Heart left ventricle (tissue), 16 donors: ENCODE measurements at regions not wholly inside any gene's neighbourhood (a gene's known extent, or its start where the extent isn't known, plus 50 kb on each side); places are given as distances from the start of the nearest gene placed in this dataset.
A peak's percentile ranks its signal among the peaks of the same experiment; 100 is the strongest.
"Not testable (repeated sequence)": the region's sequence is repeated elsewhere in the genome, so short reads cannot be mapped to it uniquely, and the experiment has no call there.

Experiments
- ATAC-seq, 4 donors: fragments of 200-7000 bp; cut with Tn5 transposase; one replicate each; pipeline ENCODE4 v1.9.1; 2020 to 2022; ENCODE audit warnings: moderate library complexity in 4 of 4, mild to moderate bottlenecking in 3 of 4, moderate number of reproducible peaks in 1 of 4
- DNase-seq, 5 donors: peaks; one replicate each; pipeline ENCODE4 v3.0.0-alpha.2; 2020
- H3K27ac ChIP-seq, 12 donors: fragments of 200-600 bp; sonication (generic) in 4 of 12; one replicate each; pipeline versions ENCODE4 v1.5.0 to v1.8.0; 2016 to 2022; ENCODE audit warnings: mild to moderate bottlenecking in 2 of 12
- H3K27me3 ChIP-seq, 9 donors: fragments of 200-600 bp; sonication (generic) in 2 of 9; one replicate each; pipeline versions ENCODE4 v1.5.1 to v1.8.0; 2016 to 2022; ENCODE audit warnings: mild to moderate bottlenecking in 3 of 9
- H3K36me3 ChIP-seq, 9 donors: fragments of 200-600 bp; sonication (generic) in 2 of 9; one replicate each; pipeline versions ENCODE4 v1.5.0 to v1.8.0; 2018 to 2022; ENCODE audit warnings: mild to moderate bottlenecking in 2 of 9
- H3K4me1 ChIP-seq, 12 donors: fragments of 200-600 bp; sonication (generic) in 4 of 12; one replicate each; pipeline versions ENCODE4 v1.5.0 to v1.8.0; 2016 to 2022; ENCODE audit warnings: mild to moderate bottlenecking in 3 of 12
- H3K4me3 ChIP-seq, 12 donors: fragments of 200-600 bp; sonication (generic) in 4 of 12; one replicate each; pipeline versions ENCODE4 v1.5.0 to v1.8.0; 2017 to 2022; ENCODE audit warnings: mild to moderate bottlenecking in 9 of 12, moderate library complexity in 4 of 12
- H3K9me3 ChIP-seq, 12 donors: fragments of 200-600 bp; sonication (generic) in 4 of 12; one replicate each; pipeline versions ENCODE4 v1.5.0 to v1.8.0; 2016 to 2022; ENCODE audit warnings: mild to moderate bottlenecking in 1 of 12
- CTCF ChIP-seq, 12 donors: fragments of 200-600 bp; sonication (generic) in 4 of 12; IDR thresholded peaks; one replicate each; pipeline versions ENCODE4 v1.5.0 to v1.8.0; 2018 to 2022; ENCODE audit warnings: antibody characterized with exemption in 12 of 12, mild to moderate bottlenecking in 5 of 12
- POLR2A ChIP-seq, 2 donors: fragments of 450-650 bp; IDR thresholded peaks; one replicate each; pipeline ENCODE4 v1.6.1; 2017; ENCODE audit warnings: antibody characterized with exemption in 2 of 2, mild to moderate bottlenecking in 2 of 2, moderate library complexity in 2 of 2
- WGBS, 4 donors: extraction: QIAGEN DNeasy Blood & Tissue Kit in 2 of 4; methylation state at CpG; one replicate each; pipeline versions ENCODE4 v1.1.5 to v1.1.7; 2013 to 2018; 5-methylcytosine and 5-hydroxymethylcytosine counted together
- intact Hi-C, 10 donors: fragments of 100-400 bp; cut with DNase I; formaldehyde crosslinking; loops; one replicate each; pipeline versions ENCODE4 v1.11.1 to v1.14.2; 2022
- donor health status: ischemic (EF 13 %, LVEDD 7.1; RV severe dilation, severe dysfunction).
- donor health status: healthy with polysubstance abuse.
- donor health status: DM: no; HTN: yes; CAD: no.
- donor health status: DM: no; HTN: no; CAD: no.
- donor health status: ischemic (EF 25% LVEDD 6.9; RV normal size, moderate dysfunction).
- donor health status: ischemic (EF 25% LVEDD 5.7; RV mildly dilated, moderate dysfunction).
- donor health status: healthy.
- donor health status: DM: yes; HTN: yes; CAD: no.
- donor health status: ischemic (EF 35%, LVEDD 5.7; RV mildly dilated, moderate dysfunction).
- donor health status: nonischemic (EF 11% LVEDD 7.7; RV severe dilation, severe dysfunction).
- donor health status: DM: yes; HTN: yes; CAD: no.
- donor health status: PGD.
- donor health status: ischemic (EF 29% LVEDD 5.4; RV normal size, mild dysfunction).
- donor health status: nonischemic (EF 23%, LVEDD 6.1; RV moderate dilation, normal function).

- no peak for ATAC-seq
- no peaks in the 10 kb centered on the region for H3K9me3 ChIP-seq
- H3K27me3 ChIP-seq = no peaks in the 10 kb centered on the region
- no peaks in the 10 kb centered on the region for H3K4me1 ChIP-seq
- WGBS, 4 donors = 82 to 89% (median 85%) methylated on average over 2 of the region's 2 CpGs
- no peak overlapping the region for H3K4me3 ChIP-seq
- no peaks in the 10 kb centered on the region for H3K36me3 ChIP-seq
- TF ChIP-seq POLR2A (IDR thresholded peaks at IDR 0.05) (no peak), CTCF (IDR thresholded peaks at IDR 0.05) (no peak)
- intact Hi-C loops = no loop called here
- no peak overlapping the region for H3K27ac ChIP-seq
- DNase-seq = no peak
Measured at GRCh38 chr4:124990398-124990797, 277.9 kb upstream of the ANKRD50 start.

GRCh38 chr4:124980276-124980752 is 267.8 kb upstream of the ANKRD50 start:
- Histone ChIP-seq H3K36me3 (no peaks in the 10 kb centered on the region), H3K27me3 (no peaks in the 10 kb centered on the region), H3K9me3 (no peaks in the 10 kb centered on the region), H3K27ac (no peak overlapping the region), H3K4me1 (no peaks in the 10 kb centered on the region), H3K4me3 (no peak overlapping the region)
- ATAC-seq = peak in 2 of 4 donors; percentile 59 to 67
- DNase-seq = peak in 1 of 5 donors; percentile 33
- 44 to 56% (median 49%) methylated on average over 4 of the region's 4 CpGs for WGBS, 4 donors
- intact Hi-C loops = no loop called here
- TF ChIP-seq CTCF (IDR thresholded peaks at IDR 0.05) (no peak), POLR2A (IDR thresholded peaks at IDR 0.05) (no peak)

GRCh38 chr4:124978536-124978935 is 266.0 kb upstream of the ANKRD50 start:
- H3K4me3 ChIP-seq, H3K27ac ChIP-seq, H3K4me1 ChIP-seq, intact Hi-C loops, DNase-seq, H3K9me3 ChIP-seq, H3K36me3 ChIP-seq, H3K27me3 ChIP-seq, ATAC-seq: not testable (repeated sequence)
- WGBS, 4 donors = 28 to 65% (median 49%) methylated on average over 1 of the region's 1 CpG

- H3K27ac ChIP-seq = no peak overlapping the region
- no peak for ATAC-seq
- no peaks in the 10 kb centered on the region for H3K4me1 ChIP-seq
- H3K36me3 ChIP-seq = no peaks in the 10 kb centered on the region
- intact Hi-C loops = no loop called here
- no peak for DNase-seq
- H3K27me3 ChIP-seq = no peaks in the 10 kb centered on the region
- H3K9me3 ChIP-seq = no peaks in the 10 kb centered on the region
- TF ChIP-seq CTCF (IDR thresholded peaks at IDR 0.05) = no peak
- H3K4me3 ChIP-seq = no peak overlapping the region
Measured at GRCh38 chr4:124977045-124977444, 264.5 kb upstream of the ANKRD50 start.

GRCh38 chr4:124974152-124974551 is 261.6 kb upstream of the ANKRD50 start:
- 83 to 95% (median 86%) methylated on average over 1 of the region's 1 CpG for WGBS, 4 donors
- H3K9me3 ChIP-seq = peaks cover 0 to 4% (median 0%) of the 10 kb centered on the region in 12 donors
- TF ChIP-seq CTCF (IDR thresholded peaks at IDR 0.05) (no peak), POLR2A (IDR thresholded peaks at IDR 0.05) (no peak)
- H3K27ac ChIP-seq = no peak overlapping the region
- ATAC-seq = no peak
- H3K27me3 ChIP-seq = no peaks in the 10 kb centered on the region
- H3K36me3 ChIP-seq = no peaks in the 10 kb centered on the region
- intact Hi-C loops = no loop called here
- H3K4me1 ChIP-seq = no peaks in the 10 kb centered on the region
- DNase-seq = no peak
- H3K4me3 ChIP-seq = no peak overlapping the region
